HCT116 (cell line): ENCODE measurements at regions not wholly inside any gene's neighbourhood (a gene's known extent, or its start where the extent isn't known, plus 50 kb on each side); places are given as distances from the start of the nearest gene placed in this dataset.

ENCODE experiments used
- CBX3 ChIP-seq: IDR thresholded peaks from 2 replicates; pipeline ENCODE4 v1.6.1; 2012; ENCODE audit warnings: low read depth
- CEBPB ChIP-seq: IDR thresholded peaks from 2 replicates; pipeline ENCODE4 v1.6.1; 2012; ENCODE audit warnings: low read depth
- EGR1 ChIP-seq: IDR thresholded peaks from 2 replicates; pipeline ENCODE4 v1.6.1; 2012; ENCODE audit warnings: low read depth
- EZH2 ChIP-seq: fragments of 200-600 bp; sonication (generic); IDR thresholded peaks from 2 replicates; pipeline ENCODE4 v1.6.1; 2017; ENCODE audit warnings: antibody characterized with exemption, mixed run types
- JUND ChIP-seq: IDR thresholded peaks from 2 replicates; pipeline ENCODE4 v1.6.1; 2012
- POLR2A ChIP-seq: IDR thresholded peaks from 2 replicates; pipeline ENCODE4 v1.7.0; 2011; ENCODE audit warnings: borderline replicate concordance; ENCODE audit not compliant: insufficient read depth, insufficient read length; ENCODE audit errors: extremely low read depth
- POLR2AphosphoS5 ChIP-seq: IDR thresholded peaks from 2 replicates; pipeline ENCODE4 v1.6.1; 2011; ENCODE audit warnings: mild to moderate bottlenecking, low read depth, low read length, moderate library complexity
- SIN3A ChIP-seq: IDR thresholded peaks from 2 replicates; pipeline ENCODE4 v1.6.1; 2012; ENCODE audit warnings: low read depth
- ZNF274 ChIP-seq: fragments of 200-500 bp; sonication (Bioruptor generic); IDR thresholded peaks from 2 replicates; pipeline ENCODE4 v1.6.1; 2014; ENCODE audit warnings: mild to moderate bottlenecking, low read depth, low read length, inconsistent platforms
- TF ChIP-seq, protein P1 (sequence below), 3 experiments: fragments of 200-600 bp in 1 of 3; sonication (generic) in 1 of 3; IDR thresholded peaks in 2 of 3; conservative IDR thresholded peaks in 1 of 3; 2 replicates each; pipeline ENCODE4 v1.5.1; 2012 to 2017; ENCODE audit warnings: low read depth in 2 of 3, low read length in 2 of 3, antibody characterized with exemption in 1 of 3, borderline replicate concordance in 1 of 3, control low read depth in 1 of 3, mild to moderate bottlenecking in 1 of 3, mixed read lengths in 1 of 3, mixed run types in 1 of 3, moderate library complexity in 1 of 3; ENCODE audit not compliant: insufficient read depth in 1 of 3
- TF ChIP-seq, protein P2 (sequence below): IDR thresholded peaks from 2 replicates; pipeline ENCODE4 v1.6.1; 2012
- TF ChIP-seq, protein P3 (sequence below): IDR thresholded peaks from 2 replicates; pipeline ENCODE4 v1.6.1; 2011; ENCODE audit warnings: mild to moderate bottlenecking, low read length, moderate library complexity; ENCODE audit not compliant: insufficient replicate concordance; ENCODE audit errors: extremely low read depth

DNA sequence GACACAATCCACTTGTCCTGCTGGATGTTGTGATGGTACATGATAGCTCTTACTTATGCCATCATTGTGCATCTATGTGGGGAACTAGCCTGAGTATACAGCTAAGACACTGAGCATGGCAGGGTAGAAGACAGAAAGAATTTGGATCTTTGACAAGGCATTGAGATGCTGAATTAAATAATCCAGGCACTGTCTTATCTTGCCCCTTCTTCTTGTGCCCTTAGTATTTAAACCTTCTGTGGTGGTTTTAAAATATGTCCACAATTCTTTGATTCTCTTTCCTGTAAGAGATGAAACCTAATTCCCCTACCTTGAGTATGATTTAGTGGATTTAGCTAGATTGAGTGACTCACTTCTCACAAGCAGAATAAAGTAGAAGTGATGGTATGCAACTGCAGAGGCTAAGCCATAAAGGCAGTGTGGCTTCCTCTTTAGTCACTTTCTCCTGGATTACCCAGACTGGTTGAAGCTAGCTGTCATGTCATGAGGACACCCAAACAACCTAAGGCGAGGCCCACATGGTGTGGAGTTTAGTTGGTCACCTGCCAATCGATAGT lies 174.0 kb upstream of the NREP start:
- TF ChIP-seq, protein P1, sequence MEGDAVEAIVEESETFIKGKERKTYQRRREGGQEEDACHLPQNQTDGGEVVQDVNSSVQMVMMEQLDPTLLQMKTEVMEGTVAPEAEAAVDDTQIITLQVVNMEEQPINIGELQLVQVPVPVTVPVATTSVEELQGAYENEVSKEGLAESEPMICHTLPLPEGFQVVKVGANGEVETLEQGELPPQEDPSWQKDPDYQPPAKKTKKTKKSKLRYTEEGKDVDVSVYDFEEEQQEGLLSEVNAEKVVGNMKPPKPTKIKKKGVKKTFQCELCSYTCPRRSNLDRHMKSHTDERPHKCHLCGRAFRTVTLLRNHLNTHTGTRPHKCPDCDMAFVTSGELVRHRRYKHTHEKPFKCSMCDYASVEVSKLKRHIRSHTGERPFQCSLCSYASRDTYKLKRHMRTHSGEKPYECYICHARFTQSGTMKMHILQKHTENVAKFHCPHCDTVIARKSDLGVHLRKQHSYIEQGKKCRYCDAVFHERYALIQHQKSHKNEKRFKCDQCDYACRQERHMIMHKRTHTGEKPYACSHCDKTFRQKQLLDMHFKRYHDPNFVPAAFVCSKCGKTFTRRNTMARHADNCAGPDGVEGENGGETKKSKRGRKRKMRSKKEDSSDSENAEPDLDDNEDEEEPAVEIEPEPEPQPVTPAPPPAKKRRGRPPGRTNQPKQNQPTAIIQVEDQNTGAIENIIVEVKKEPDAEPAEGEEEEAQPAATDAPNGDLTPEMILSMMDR (IDR thresholded peaks at IDR 0.05 in 2 of 3, conservative IDR thresholded peaks at IDR 0.05 in 1 of 3; ENCODE audit: borderline replicate concordance in 1 of 3, insufficient read depth in 1 of 3, low read depth in 2 of 3, low read length in 2 of 3) = no peak
- TF ChIP-seq EZH2 (no peak), POLR2AphosphoS5 (no peak), SIN3A (no peak), EGR1 (no peak), ZNF274 (no peak), CBX3 (no peak), POLR2A (no peak), CEBPB (no peak), JUND (no peak)
- TF ChIP-seq, protein P2, sequence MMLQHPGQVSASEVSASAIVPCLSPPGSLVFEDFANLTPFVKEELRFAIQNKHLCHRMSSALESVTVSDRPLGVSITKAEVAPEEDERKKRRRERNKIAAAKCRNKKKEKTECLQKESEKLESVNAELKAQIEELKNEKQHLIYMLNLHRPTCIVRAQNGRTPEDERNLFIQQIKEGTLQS = no peak
- TF ChIP-seq, protein P3, sequence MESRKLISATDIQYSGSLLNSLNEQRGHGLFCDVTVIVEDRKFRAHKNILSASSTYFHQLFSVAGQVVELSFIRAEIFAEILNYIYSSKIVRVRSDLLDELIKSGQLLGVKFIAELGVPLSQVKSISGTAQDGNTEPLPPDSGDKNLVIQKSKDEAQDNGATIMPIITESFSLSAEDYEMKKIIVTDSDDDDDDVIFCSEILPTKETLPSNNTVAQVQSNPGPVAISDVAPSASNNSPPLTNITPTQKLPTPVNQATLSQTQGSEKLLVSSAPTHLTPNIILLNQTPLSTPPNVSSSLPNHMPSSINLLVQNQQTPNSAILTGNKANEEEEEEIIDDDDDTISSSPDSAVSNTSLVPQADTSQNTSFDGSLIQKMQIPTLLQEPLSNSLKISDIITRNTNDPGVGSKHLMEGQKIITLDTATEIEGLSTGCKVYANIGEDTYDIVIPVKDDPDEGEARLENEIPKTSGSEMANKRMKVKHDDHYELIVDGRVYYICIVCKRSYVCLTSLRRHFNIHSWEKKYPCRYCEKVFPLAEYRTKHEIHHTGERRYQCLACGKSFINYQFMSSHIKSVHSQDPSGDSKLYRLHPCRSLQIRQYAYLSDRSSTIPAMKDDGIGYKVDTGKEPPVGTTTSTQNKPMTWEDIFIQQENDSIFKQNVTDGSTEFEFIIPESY = no peak
